ENCODE measurements at regions not wholly inside any gene's neighbourhood (a gene's known extent, or its start where the extent isn't known, plus 50 kb on each side); places are given as distances from the start of the nearest gene placed in this dataset.

GRCh38 chr5:26495437-26495836 is 542.9 kb downstream of the CDH9 start:
- no peak overlapping the region for H3K9ac ChIP-seq (ENCODE audit: control insufficient read depth, insufficient read depth, low read length)
- no peaks in the 10 kb centered on the region for H4K20me1 ChIP-seq (ENCODE audit: control insufficient read depth, insufficient read depth)
- no peaks in the 10 kb centered on the region for H3K36me3 ChIP-seq (ENCODE audit: control insufficient read depth in 2 of 2, insufficient read depth in 2 of 2, low read length in 1 of 2)
- H3K79me2 ChIP-seq (ENCODE audit: control insufficient read depth, insufficient read depth, low read length) = no peaks in the 10 kb centered on the region
- CTCF ChIA-PET = no interaction called here
- POLR2A ChIA-PET = no interaction called here
- H3K4me2 ChIP-seq (ENCODE audit: control insufficient read depth, insufficient read depth) = no peak overlapping the region
- H3K4me1 ChIP-seq (ENCODE audit: control insufficient read depth, insufficient read depth, low read length) = no peaks in the 10 kb centered on the region
- BruUV-seq (replicated peaks) = no TSS peak
- intact Hi-C loops (cut with micrococcal nuclease; ENCODE audit: unreplicated experiment) (no loop called here), in situ Hi-C loops (cut with MboI) (no loop called here)
- FAIRE-seq (no peak), DNase-seq (ENCODE audit: low read depth, low spot score) (no peak), ATAC-seq (no peak)
- TF ChIP-seq RELA (IDR thresholded peaks at IDR 0.05; ENCODE audit: borderline replicate concordance, partially characterized antibody) (no peak), SKIL (IDR thresholded peaks at IDR 0.05; ENCODE audit: low read depth, poor library complexity, severe bottlenecking) (no peak), CEBPB (IDR thresholded peaks at IDR 0.05; ENCODE audit: borderline replicate concordance in 1 of 2, low read depth in 2 of 2, low read length in 2 of 2) (no peak), YBX1 (IDR thresholded peaks at IDR 0.05) (no peak), GABPA (IDR thresholded peaks at IDR 0.05; ENCODE audit: low read depth) (no peak), ZBTB40 (IDR thresholded peaks at IDR 0.05; ENCODE audit: borderline replicate concordance) (no peak), BACH1 (IDR thresholded peaks at IDR 0.05; ENCODE audit: borderline replicate concordance) (no peak)
- H2AFZ ChIP-seq (ENCODE audit: control insufficient read depth, low read depth, low read length) = no peak overlapping the region
- RAD21 ChIA-PET (ENCODE audit: unreplicated experiment) = no interaction called here
- WGBS (ENCODE audit: insufficient coverage, insufficient replicate concordance, low lambda C conversion rate, missing lambda C conversion rate) = 0% methylated on average over 2 of the region's 2 CpGs
- SMC1A ChIA-PET (ENCODE audit: uncharacterized antibody, unreplicated experiment) = no interaction called here
- H3K27ac ChIP-seq (ENCODE audit: control insufficient read depth, insufficient read depth) = no peak overlapping the region
- H3K9me3 ChIP-seq (replicated peaks; ENCODE audit: control insufficient read depth, insufficient read depth, low read length) = no peaks in the 10 kb centered on the region
- H3K4me3 ChIP-seq = no peak overlapping the region
- no peaks in the 10 kb centered on the region for H3K27me3 ChIP-seq (replicated peaks in 1 of 2; ENCODE audit: control insufficient read depth in 2 of 2, insufficient read depth in 2 of 2, low read length in 1 of 2)
